ENCODE measurements at regions not wholly inside any gene's neighbourhood (a gene's known extent, or its start where the extent isn't known, plus 50 kb on each side); places are given as distances from the start of the nearest gene placed in this dataset.

GRCh38 chr5:130992095-130992494 is 173.0 kb downstream of the HINT1 start:
- CTCF ChIA-PET, result no interaction called here
- TF ChIP-seq HOXA7 (CRISPR knock-in tag; IDR thresholded peaks at IDR 0.05; ENCODE audit: borderline replicate concordance) (no peak), ZNF830 (tag by site-specific recombination; IDR thresholded peaks at IDR 0.05; ENCODE audit: low read depth) (no peak), ZNF639 (tag by site-specific recombination; IDR thresholded peaks at IDR 0.05) (no peak), ZNF600 (tag by site-specific recombination; IDR thresholded peaks at IDR 0.05) (no peak), PRDM10 (tag by site-specific recombination; IDR thresholded peaks at IDR 0.05) (no peak)
- Histone ChIP-seq H3K36me3 (ENCODE audit: control insufficient read depth in 2 of 2, insufficient read depth in 1 of 2, low read length in 2 of 2) (no peaks in the 10 kb centered on the region), H3K27ac (ENCODE audit: extremely low read depth, low read depth, low read length) (no peak overlapping the region), H3K4me1 (ENCODE audit: control insufficient read depth, insufficient read depth, low read length) (no peaks in the 10 kb centered on the region), H3K4me3 (ENCODE audit: low read depth, low read length) (no peak overlapping the region), H3K9me3 (ENCODE audit: control insufficient read depth, insufficient read depth, low read depth, low read length) (no peaks in the 10 kb centered on the region)
- POLR2A ChIA-PET, result no interaction called here

GRCh38 chr5:130985776-130986175 is 179.3 kb downstream of the HINT1 start:
- ChIA-PET POLR2A (no interaction called here), CTCF (interaction anchor here (0.6 kb wide), 1 partner anchor 123 kb away, joined by 3 read pairs; no protein-coding TSS in a partner anchor)
- no peaks in the 10 kb centered on the region for H3K36me3 ChIP-seq (ENCODE audit: control insufficient read depth in 2 of 2, insufficient read depth in 1 of 2, low read length in 2 of 2)
- no peaks in the 10 kb centered on the region for H3K9me3 ChIP-seq (ENCODE audit: control insufficient read depth, insufficient read depth, low read depth, low read length)
- H3K27ac ChIP-seq (ENCODE audit: extremely low read depth, low read depth, low read length), result no peak overlapping the region
- no peak overlapping the region for H3K4me3 ChIP-seq (ENCODE audit: low read depth, low read length)
- no peaks in the 10 kb centered on the region for H3K4me1 ChIP-seq (ENCODE audit: control insufficient read depth, insufficient read depth, low read length)
- TF ChIP-seq ZNF354C (tag by site-specific recombination; IDR thresholded peaks at IDR 0.05; ENCODE audit: borderline replicate concordance, low read depth) (no peak), ZNF561 (tag by site-specific recombination; IDR thresholded peaks at IDR 0.05; ENCODE audit: borderline replicate concordance) (no peak), MEIS1 (CRISPR knock-in tag; IDR thresholded peaks at IDR 0.05; ENCODE audit: borderline replicate concordance) (no peak), ZNF221 (tag by site-specific recombination; IDR thresholded peaks at IDR 0.05; ENCODE audit: borderline replicate concordance) (no peak), GLI2 (tag by site-specific recombination; IDR thresholded peaks at IDR 0.05; ENCODE audit: borderline replicate concordance, low read depth) (no peak), MZF1 (tag by site-specific recombination; IDR thresholded peaks at IDR 0.05; ENCODE audit: borderline replicate concordance) (no peak), ZNF311 (tag by site-specific recombination; IDR thresholded peaks at IDR 0.05; ENCODE audit: borderline replicate concordance) (no peak)

- Histone ChIP-seq H3K4me1 (ENCODE audit: control insufficient read depth, insufficient read depth, low read length) (no peaks in the 10 kb centered on the region), H3K36me3 (ENCODE audit: control insufficient read depth in 2 of 2, insufficient read depth in 1 of 2, low read length in 2 of 2) (no peaks in the 10 kb centered on the region), H3K9me3 (ENCODE audit: control insufficient read depth, insufficient read depth, low read depth, low read length) (no peaks in the 10 kb centered on the region), H3K4me3 (ENCODE audit: low read depth, low read length) (no peak overlapping the region), H3K27ac (ENCODE audit: extremely low read depth, low read depth, low read length) (no peak overlapping the region)
- ChIA-PET POLR2A (no interaction called here), CTCF (no interaction called here)
- TF ChIP-seq ZNF747 (tag by site-specific recombination; IDR thresholded peaks at IDR 0.05) (no peak), ZNF354C (tag by site-specific recombination; IDR thresholded peaks at IDR 0.05; ENCODE audit: borderline replicate concordance, low read depth) (no peak), ZNF214 (tag by site-specific recombination; IDR thresholded peaks at IDR 0.05; ENCODE audit: borderline replicate concordance) (no peak), YY2 (tag by site-specific recombination; IDR thresholded peaks at IDR 0.05) (no peak), BCL11A (tag by site-specific recombination; IDR thresholded peaks at IDR 0.05; ENCODE audit: low read depth) (no peak), ZNF366 (tag by site-specific recombination; conservative IDR thresholded peaks at IDR 0.05) (no peak), ZNF223 (tag by site-specific recombination; IDR thresholded peaks at IDR 0.05) (no peak), ZNF560 (tag by site-specific recombination; IDR thresholded peaks at IDR 0.05; ENCODE audit: borderline replicate concordance) (no peak), BCL6B (tag by site-specific recombination; IDR thresholded peaks at IDR 0.05) (no peak), TCF7L2 (IDR thresholded peaks at IDR 0.05; ENCODE audit: borderline replicate concordance, low read depth, low read length) (no peak), ZNF768 (tag by site-specific recombination; IDR thresholded peaks at IDR 0.05) (no peak), ZNF677 (tag by site-specific recombination; IDR thresholded peaks at IDR 0.05) (no peak), ZNF473 (tag by site-specific recombination; IDR thresholded peaks at IDR 0.05) (no peak), ZSCAN4 (tag by site-specific recombination; IDR thresholded peaks at IDR 0.05) (no peak), KLF10 (tag by site-specific recombination; IDR thresholded peaks at IDR 0.05) (no peak)
Measured at GRCh38 chr5:130981663-130982062, 183.4 kb downstream of the HINT1 start.
